Ovary (tissue), 3 donors: ENCODE measurements at regions not wholly inside any gene's neighbourhood (a gene's known extent, or its start where the extent isn't known, plus 50 kb on each side); places are given as distances from the start of the nearest gene placed in this dataset.
"Not testable (repeated sequence)": the region's sequence is repeated elsewhere in the genome, so short reads cannot be mapped to it uniquely, and the experiment has no call there.

Experiments
- CTCF ChIP-seq, 3 donors: fragments of 450-650 bp in 2 of 3; fragments of 200-600 bp in 1 of 3; IDR thresholded peaks; one replicate each; pipeline versions ENCODE4 v1.5.1 to v1.8.0; 2016 to 2022; ENCODE audit warnings: antibody characterized with exemption in 3 of 3, mild to moderate bottlenecking in 1 of 3
- EP300 ChIP-seq: sonication (generic); formaldehyde crosslinking; IDR thresholded peaks from one replicate; pipeline ENCODE4 v1.6.1; 2017; ENCODE audit warnings: antibody characterized with exemption
- donor health status: DM: no; HTN: no; CAD: no.

GRCh38 chr9:129296195-129296594 is 118.1 kb upstream of the IER5L start:
- not testable (repeated sequence) for TF ChIP-seq CTCF (IDR thresholded peaks at IDR 0.05); EP300
